ENCODE measurements at regions not wholly inside any gene's neighbourhood (a gene's known extent, or its start where the extent isn't known, plus 50 kb on each side); places are given as distances from the start of the nearest gene placed in this dataset.

DNA sequence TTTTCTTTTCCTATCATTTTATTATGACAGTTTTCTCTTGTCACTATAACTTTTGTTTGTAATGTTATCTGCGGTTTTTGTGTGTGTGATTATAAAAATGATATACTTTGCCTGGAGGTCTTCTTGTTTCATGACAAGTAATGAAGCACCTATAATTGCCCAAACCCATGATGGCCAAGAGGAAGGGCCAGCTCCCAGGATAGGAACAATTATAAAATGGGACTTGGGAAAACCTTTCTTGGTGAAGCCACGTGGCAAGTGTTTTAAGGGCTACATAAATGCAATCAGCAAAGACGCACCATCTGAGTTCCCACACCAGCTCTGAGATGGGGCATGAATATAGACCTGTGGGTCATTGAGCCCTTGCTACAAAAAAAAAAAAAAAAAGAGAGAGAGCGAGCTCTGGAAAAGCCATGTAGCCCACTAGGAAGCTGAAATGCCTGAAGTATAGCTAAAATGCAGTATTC lies 462.6 kb upstream of the RUNX1 start (continued):
- TF ChIP-seq, protein P1, sequence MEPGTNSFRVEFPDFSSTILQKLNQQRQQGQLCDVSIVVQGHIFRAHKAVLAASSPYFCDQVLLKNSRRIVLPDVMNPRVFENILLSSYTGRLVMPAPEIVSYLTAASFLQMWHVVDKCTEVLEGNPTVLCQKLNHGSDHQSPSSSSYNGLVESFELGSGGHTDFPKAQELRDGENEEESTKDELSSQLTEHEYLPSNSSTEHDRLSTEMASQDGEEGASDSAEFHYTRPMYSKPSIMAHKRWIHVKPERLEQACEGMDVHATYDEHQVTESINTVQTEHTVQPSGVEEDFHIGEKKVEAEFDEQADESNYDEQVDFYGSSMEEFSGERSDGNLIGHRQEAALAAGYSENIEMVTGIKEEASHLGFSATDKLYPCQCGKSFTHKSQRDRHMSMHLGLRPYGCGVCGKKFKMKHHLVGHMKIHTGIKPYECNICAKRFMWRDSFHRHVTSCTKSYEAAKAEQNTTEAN (CRISPR knock-in tag; conservative IDR thresholded peaks at IDR 0.05): no peak
- no peak for TF ChIP-seq ZNF431 (CRISPR knock-in tag; IDR thresholded peaks at IDR 0.05; ENCODE audit: borderline replicate concordance, low read depth)
- no peak for TF ChIP-seq POGZ (CRISPR knock-in tag; IDR thresholded peaks at IDR 0.05)
- TF ChIP-seq, protein P2, sequence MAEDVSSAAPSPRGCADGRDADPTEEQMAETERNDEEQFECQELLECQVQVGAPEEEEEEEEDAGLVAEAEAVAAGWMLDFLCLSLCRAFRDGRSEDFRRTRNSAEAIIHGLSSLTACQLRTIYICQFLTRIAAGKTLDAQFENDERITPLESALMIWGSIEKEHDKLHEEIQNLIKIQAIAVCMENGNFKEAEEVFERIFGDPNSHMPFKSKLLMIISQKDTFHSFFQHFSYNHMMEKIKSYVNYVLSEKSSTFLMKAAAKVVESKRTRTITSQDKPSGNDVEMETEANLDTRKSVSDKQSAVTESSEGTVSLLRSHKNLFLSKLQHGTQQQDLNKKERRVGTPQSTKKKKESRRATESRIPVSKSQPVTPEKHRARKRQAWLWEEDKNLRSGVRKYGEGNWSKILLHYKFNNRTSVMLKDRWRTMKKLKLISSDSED (CRISPR knock-in tag; IDR thresholded peaks at IDR 0.05): no peak

DNA sequence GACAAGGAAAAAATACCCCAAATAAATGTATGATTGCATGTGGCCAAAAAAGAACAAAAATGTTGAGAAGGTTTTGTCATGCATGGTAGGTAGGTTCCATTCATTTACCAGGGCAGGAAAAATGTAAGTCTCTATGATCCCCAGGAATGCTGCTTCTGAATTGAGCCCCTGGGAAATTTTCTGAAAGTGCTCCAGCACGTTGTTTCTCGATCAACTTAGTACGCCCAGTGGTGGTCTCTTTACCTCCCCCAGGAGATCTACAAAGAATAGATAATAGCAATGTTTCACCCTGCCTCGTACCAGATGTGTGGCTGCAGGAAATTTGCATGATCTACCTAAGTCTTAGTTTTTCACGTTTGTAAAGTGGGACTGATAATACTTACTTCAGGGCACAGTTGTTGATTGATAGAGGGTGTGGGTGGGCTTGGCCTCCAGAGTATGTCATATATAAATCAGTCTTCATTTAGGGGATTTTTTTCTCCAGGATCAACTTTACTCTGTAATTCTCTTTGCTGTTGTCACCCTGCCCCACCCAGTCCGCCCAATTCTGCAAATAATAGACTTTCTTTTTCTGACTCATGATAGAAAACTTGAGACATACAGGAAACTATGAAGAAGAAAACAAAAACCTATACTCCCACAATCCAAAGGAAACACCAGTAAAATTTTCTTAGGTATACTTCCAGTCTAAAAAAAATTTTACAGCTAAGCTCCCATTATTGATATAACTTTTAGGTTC lies 462.0 kb upstream of the RUNX1 start:
- Histone ChIP-seq H2AFZ (ENCODE audit: low read length) (no peak overlapping the region), H3K4me3 (replicated peaks in 1 of 3; ENCODE audit: insufficient read depth in 1 of 3, low read depth in 2 of 3, low read length in 3 of 3) (no peak overlapping the region), H3K9me3 (ENCODE audit: low read length) (no peaks in the 10 kb centered on the region), H4K20me1 (ENCODE audit: insufficient read depth, low read length) (no peaks in the 10 kb centered on the region), H3K79me2 (ENCODE audit: insufficient read depth, low read length) (no peaks in the 10 kb centered on the region), H3K27ac (ENCODE audit: extremely low read length, insufficient read depth, low read length) (no peak overlapping the region), H3K4me2 (ENCODE audit: low read depth, low read length) (no peak overlapping the region), H3K27me3 (ENCODE audit: control insufficient read depth in 1 of 2, insufficient read depth in 2 of 2, low read length in 2 of 2) (no peaks in the 10 kb centered on the region), H3K9ac (ENCODE audit: insufficient read depth, low read depth, low read length) (no peak overlapping the region), H3K36me3 (replicated peaks in 1 of 2; ENCODE audit: control insufficient read depth in 1 of 2, insufficient read depth in 2 of 2, low read length in 2 of 2) (no peaks in the 10 kb centered on the region), H3K4me1 (ENCODE audit: insufficient read depth, low read length) (peaks cover 7% of the 10 kb centered on the region; the same call in 1 of the 2 replicates)
- ATAC-seq (no peak), DNase-seq (ENCODE audit: low spot score) (no peak), FAIRE-seq (no peak)
- ChIA-PET CTCF (ENCODE audit: low intra/inter-chr PET ratio, low total read pairs) (no interaction called here), POLR2A (no interaction called here)
- intact Hi-C loops (cut with micrococcal nuclease; ENCODE audit: unreplicated experiment): no loop called here
- in situ Hi-C loops (cut with HindIII; ENCODE audit: extremely low pct_ligation_motif_present, low pct_unique_long_range_greater_than_20kb): no loop called here
- no TSS peak for BruUV-seq (replicated peaks)
- 16% methylated on average over 6 of the region's 6 CpGs for whole genome bisulfite sequencing (ENCODE audit: low lambda C conversion rate)
- TF ChIP-seq TBP (CRISPR knock-in tag; IDR thresholded peaks at IDR 0.05) (no peak), U2AF2 (IDR thresholded peaks at IDR 0.05; ENCODE audit: low read depth, low read length) (no peak), ZNF615 (CRISPR knock-in tag; IDR thresholded peaks at IDR 0.05; ENCODE audit: borderline replicate concordance) (no peak), CHCHD3 (CRISPR knock-in tag; IDR thresholded peaks at IDR 0.05) (no peak), ZNF749 (CRISPR knock-in tag; IDR thresholded peaks at IDR 0.05; ENCODE audit: borderline replicate concordance) (no peak)
- TF ChIP-seq, protein P3, sequence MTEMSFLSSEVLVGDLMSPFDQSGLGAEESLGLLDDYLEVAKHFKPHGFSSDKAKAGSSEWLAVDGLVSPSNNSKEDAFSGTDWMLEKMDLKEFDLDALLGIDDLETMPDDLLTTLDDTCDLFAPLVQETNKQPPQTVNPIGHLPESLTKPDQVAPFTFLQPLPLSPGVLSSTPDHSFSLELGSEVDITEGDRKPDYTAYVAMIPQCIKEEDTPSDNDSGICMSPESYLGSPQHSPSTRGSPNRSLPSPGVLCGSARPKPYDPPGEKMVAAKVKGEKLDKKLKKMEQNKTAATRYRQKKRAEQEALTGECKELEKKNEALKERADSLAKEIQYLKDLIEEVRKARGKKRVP (CRISPR knock-in tag; IDR thresholded peaks at IDR 0.05): no peak

Data from HepG2 (cell line).